ENCODE measurements at regions not wholly inside any gene's neighbourhood (a gene's known extent, or its start where the extent isn't known, plus 50 kb on each side); places are given as distances from the start of the nearest gene placed in this dataset.

DNA sequence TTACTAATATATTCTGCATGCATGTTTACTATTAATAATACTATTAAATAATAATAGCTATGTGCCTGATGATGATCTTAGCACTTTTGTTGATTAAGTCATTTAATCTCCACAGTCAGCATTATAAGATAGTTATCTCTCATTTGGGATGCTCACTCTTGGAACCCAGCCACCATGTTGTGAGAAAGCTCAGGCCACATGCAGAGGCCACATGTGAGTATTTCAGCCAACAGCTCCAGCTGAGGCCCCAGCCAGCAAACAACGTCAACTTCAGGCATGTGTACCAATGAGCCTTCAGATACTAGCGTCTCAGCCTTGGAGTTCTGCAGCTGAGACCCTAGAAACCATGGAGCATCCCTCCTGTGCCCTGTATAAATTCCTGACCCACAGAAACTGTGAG lies 798.1 kb upstream of the LRRC4C start:
- TF ChIP-seq, protein P1, sequence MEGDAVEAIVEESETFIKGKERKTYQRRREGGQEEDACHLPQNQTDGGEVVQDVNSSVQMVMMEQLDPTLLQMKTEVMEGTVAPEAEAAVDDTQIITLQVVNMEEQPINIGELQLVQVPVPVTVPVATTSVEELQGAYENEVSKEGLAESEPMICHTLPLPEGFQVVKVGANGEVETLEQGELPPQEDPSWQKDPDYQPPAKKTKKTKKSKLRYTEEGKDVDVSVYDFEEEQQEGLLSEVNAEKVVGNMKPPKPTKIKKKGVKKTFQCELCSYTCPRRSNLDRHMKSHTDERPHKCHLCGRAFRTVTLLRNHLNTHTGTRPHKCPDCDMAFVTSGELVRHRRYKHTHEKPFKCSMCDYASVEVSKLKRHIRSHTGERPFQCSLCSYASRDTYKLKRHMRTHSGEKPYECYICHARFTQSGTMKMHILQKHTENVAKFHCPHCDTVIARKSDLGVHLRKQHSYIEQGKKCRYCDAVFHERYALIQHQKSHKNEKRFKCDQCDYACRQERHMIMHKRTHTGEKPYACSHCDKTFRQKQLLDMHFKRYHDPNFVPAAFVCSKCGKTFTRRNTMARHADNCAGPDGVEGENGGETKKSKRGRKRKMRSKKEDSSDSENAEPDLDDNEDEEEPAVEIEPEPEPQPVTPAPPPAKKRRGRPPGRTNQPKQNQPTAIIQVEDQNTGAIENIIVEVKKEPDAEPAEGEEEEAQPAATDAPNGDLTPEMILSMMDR (IDR thresholded peaks at IDR 0.05), result no peak
- DNase-seq (no peak), ATAC-seq (no peak)
- Mint-ChIP-seq H3K4me3 (no peak overlapping the region), H3K27ac (no peak overlapping the region), H3K27me3 (no peaks in the 10 kb centered on the region), H3K9me3 (peaks cover 13% of the 10 kb centered on the region), H3K36me3 (ENCODE audit: low read depth) (no peaks in the 10 kb centered on the region), H3K4me1 (ENCODE audit: low read depth) (no peaks in the 10 kb centered on the region)
- ChIA-PET POLR2A (interaction anchor here (0.5 kb wide), 1 partner anchor 44 kb away, joined by 3 read pairs; no protein-coding TSS in a partner anchor), CTCF (no interaction called here)
- intact Hi-C loops (cut with micrococcal nuclease), result no loop called here

DNA sequence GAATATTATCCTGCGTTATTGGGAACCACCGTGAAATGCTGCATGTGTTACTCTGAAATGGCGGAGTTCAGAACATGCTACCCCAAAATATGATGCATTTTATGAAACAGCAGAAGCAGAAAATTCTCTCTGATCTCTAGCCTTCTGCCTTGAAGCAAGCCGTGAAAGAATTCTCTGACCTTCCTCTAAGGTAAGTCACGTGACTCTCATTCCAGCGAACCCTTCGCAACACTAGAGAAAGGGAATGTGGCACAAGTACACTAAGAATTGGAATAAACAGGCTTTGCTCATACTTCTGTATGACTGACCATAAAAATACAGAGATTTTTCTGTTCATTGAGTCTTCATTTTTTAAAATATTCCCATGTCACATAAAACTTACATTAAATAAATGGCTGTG lies 805.6 kb upstream of the LRRC4C start:
- intact Hi-C loops (cut with micrococcal nuclease), result no loop called here
- H3K4me1 Mint-ChIP-seq (ENCODE audit: low read depth), result no peaks in the 10 kb centered on the region
- DNase-seq (no peak), ATAC-seq (no peak)
- H3K4me3 Mint-ChIP-seq, result no peak overlapping the region
- H3K27ac Mint-ChIP-seq, result no peak overlapping the region
- TF ChIP-seq, protein P1 (IDR thresholded peaks at IDR 0.05), result no peak
- H3K9me3 Mint-ChIP-seq, result peaks cover 5% of the 10 kb centered on the region
- ChIA-PET CTCF (no interaction called here), POLR2A (no interaction called here)
- H3K27me3 Mint-ChIP-seq, result no peaks in the 10 kb centered on the region
- no peaks in the 10 kb centered on the region for H3K36me3 Mint-ChIP-seq (ENCODE audit: low read depth)

DNA sequence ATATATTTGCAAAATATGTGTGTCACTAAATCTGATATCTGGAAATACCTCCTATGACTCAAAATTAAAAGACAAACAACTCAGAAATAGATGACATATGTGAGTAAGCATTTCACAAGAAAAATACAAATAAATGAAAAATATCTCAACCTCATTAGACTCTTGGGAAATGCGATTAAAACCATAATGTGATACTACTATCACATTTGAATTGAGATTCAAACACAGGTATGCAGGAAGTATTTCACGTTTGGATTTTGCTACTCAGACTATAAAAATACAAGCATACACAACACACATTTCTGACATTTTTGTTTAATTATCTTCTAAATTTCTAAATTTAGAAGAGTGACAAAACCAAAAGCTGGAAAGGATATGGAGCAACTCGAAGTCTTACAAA lies 811.9 kb upstream of the LRRC4C start:
- no peak for ATAC-seq
- no peak overlapping the region for H3K4me3 Mint-ChIP-seq

DNA sequence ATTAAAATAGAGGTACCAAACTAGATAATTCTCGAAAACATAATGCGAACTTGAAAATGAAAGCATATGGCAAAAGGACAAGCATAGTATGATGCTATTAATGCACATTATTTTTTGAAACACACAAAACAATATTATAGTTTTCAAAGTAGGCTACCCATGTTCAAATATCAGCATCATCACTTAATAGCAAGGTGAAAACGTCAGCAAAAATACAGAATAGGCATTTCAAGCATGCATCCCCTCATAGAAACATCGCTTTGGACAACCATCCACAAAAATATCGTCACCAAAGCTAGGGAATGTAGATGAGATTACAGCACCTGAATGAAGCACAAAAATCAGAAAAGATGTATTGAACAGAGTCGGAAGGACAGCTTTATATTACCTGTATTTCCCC lies 814.5 kb upstream of the LRRC4C start:
- Mint-ChIP-seq H3K27me3 (no peaks in the 10 kb centered on the region), H3K27ac (no peak overlapping the region), H3K4me1 (ENCODE audit: low read depth) (no peaks in the 10 kb centered on the region), H3K4me3 (no peak overlapping the region), H3K36me3 (ENCODE audit: low read depth) (no peaks in the 10 kb centered on the region), H3K9me3 (peaks cover 22% of the 10 kb centered on the region)
- ChIA-PET POLR2A (no interaction called here), CTCF (no interaction called here)
- DNase-seq (no peak), ATAC-seq (no peak)
- TF ChIP-seq, protein P1 (IDR thresholded peaks at IDR 0.05), result no peak
- intact Hi-C loops (cut with micrococcal nuclease), result no loop called here

More for the DNA sequence above, 811.9 kb upstream of the LRRC4C start:
- intact Hi-C loops (cut with micrococcal nuclease), result no loop called here
- TF ChIP-seq, protein P1 (IDR thresholded peaks at IDR 0.05), result no peak
- CTCF ChIA-PET, result no interaction called here
- Mint-ChIP-seq H3K9me3 (peaks cover 13% of the 10 kb centered on the region), H3K36me3 (ENCODE audit: low read depth) (no peaks in the 10 kb centered on the region), H3K27me3 (no peaks in the 10 kb centered on the region), H3K4me1 (ENCODE audit: low read depth) (no peaks in the 10 kb centered on the region), H3K27ac (no peak overlapping the region)
- no peak for DNase-seq
- POLR2A ChIA-PET, result no interaction called here

DNA sequence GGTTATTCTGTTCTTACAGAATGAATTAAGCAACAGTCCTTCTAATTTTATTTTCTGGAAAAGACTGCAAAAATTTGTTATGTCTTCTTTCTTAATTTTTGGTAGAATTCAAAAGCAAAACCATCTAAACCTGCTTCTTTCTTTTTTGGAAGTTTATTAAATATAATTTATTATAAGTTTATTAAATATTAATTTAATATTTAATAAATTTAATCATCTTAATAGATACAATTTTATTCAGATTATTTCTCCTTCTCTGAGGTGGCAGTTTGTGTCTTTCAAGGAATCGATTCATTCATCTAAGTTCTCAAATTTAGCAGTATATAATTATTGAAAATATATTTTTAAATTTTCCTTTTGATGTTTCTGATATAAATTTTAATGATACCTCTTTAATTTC lies 837.5 kb upstream of the LRRC4C start:
- intact Hi-C loops (cut with micrococcal nuclease), result loop anchor here (10.0 kb wide), 1 partner anchor 62 kb away; no protein-coding TSS in a partner anchor
- ChIA-PET CTCF (no interaction called here), POLR2A (no interaction called here)
- no peaks in the 10 kb centered on the region for H3K27me3 Mint-ChIP-seq
- no peak overlapping the region for H3K27ac Mint-ChIP-seq
- no peak overlapping the region for H3K4me3 Mint-ChIP-seq
- H3K36me3 Mint-ChIP-seq (ENCODE audit: low read depth), result no peaks in the 10 kb centered on the region
- DNase-seq (no peak), ATAC-seq (no peak)
- H3K4me1 Mint-ChIP-seq (ENCODE audit: low read depth), result no peaks in the 10 kb centered on the region
- TF ChIP-seq, protein P1 (IDR thresholded peaks at IDR 0.05), result no peak
- H3K9me3 Mint-ChIP-seq, result peaks cover 16% of the 10 kb centered on the region

All from activated CD8-positive, alpha-beta T cell treated with anti-CD3 and anti-CD28 coated beads for 36 hours (primary cell).